Femur (tissue), 1 donor: ENCODE measurements at regions not wholly inside any gene's neighbourhood (a gene's known extent, or its start where the extent isn't known, plus 50 kb on each side); places are given as distances from the start of the nearest gene placed in this dataset.

Source experiments
- DNase-seq: peaks from one replicate; pipeline ENCODE4 v3.0.0-alpha.2; 2017

DNA sequence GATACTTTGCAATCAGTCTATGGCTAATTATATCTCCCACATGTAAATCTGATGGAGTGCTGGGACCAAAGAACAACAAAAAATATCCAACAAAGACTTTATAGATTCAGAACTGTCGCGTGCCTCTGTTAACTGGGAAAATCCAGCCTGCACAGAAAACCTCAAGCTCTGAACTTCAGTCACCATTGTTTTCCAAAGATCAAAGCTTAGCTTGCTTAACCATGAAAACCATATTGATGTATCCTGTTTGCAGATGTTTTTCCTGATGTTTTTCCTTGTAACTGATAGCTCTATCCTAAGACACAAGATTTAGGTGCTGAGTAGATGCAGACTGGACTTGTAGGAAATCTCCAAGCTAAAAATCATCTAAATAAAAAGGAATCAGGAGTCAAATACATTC lies 163.7 kb downstream of the GXYLT1 start:
- DNase-seq = no peak

DNA sequence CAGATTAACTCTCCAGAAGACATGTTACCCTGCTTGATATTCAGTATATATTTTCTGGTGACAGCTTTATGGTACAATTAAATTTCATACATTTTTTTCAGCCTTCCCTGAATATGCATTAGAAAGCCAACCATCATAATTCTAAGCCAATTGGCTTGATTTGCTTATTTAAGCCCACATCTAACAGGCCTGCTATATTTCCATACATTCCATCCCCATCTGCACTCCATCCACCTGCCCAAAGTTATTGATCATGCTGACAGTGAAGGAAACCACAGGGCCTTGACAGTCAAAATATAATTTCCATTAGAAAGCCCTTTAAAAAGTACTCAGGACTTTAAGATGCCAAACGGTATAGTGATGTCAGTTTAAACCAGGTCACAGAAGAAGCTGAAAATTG lies 164.3 kb downstream of the GXYLT1 start:
- DNase-seq = no peak

DNA sequence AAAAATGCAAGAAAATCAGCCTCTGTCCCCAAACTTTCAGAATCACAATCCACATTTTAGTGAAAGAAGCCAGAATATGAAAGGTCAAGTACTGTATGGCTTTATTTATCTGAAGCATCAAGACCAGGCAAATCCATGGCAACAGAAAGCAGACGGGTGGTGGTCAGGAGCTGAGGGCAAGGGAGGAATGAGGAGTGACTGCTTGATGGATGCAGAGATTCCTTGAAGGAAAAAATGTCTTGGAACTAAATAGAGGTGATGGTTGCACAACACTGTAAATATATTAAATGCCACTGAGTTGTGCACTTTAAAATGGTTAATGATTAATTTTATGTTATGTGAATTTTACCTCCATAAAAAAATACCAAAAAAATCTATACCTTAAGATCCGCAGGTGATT lies 165.1 kb downstream of the GXYLT1 start:
- no peak for DNase-seq

DNA sequence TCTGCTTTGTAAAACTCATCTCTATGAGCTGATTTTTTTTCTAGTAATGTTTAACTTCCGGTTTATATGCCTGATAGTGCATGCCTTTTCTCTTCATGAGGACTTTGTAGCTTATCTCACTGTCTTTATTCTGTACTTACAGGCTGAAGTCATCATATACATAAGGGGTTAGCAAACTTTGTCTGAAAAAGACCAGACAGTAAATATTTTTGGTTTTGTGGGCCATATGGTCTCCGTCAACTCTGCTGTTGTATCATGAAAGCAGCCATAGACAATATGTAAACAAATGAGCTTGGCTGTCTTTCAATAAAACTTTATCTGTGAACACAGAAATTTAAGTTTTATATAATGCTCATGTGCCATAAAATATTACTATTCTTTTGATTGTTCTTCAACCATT lies 172.1 kb downstream of the GXYLT1 start:
- DNase-seq = no peak

DNA sequence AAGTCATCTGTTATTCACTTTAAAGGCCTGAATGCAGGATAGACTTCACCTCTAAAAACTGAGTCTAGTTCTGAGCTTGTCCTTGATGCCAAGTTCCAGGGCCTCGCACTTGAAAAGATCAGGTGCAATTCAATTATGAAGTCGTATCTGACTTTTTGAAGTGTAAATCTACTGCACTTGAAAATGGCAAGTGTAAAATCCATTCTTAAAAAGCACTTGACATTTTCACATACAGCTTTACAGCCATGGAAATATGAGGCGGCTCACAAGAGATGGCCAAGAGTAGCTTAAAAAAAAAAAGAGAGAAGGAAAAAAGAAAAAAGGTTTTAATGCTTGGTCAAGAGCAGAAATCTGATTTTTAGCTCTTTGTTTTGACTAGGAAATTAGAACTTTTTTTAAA lies 172.5 kb downstream of the GXYLT1 start:
- no peak for DNase-seq

DNA sequence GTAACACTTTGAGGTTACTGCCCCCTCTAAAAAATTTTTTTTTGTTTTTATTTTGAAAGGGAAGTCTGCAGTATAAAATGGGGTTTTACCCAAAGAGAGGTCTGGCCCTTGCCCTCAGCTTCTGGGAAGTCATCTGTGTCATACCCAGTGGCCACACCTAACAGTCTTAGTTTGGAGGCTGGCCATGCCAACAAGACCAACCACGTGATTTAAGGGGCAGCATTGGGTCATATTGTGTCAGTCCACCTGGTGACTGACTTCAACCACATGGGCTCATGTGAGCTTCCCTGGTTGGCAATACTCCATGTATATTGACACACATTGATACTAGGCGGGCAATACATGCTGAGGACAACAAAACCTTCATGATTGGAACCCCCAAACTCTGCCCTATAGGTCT lies 173.9 kb downstream of the GXYLT1 start:
- DNase-seq = no peak

DNA sequence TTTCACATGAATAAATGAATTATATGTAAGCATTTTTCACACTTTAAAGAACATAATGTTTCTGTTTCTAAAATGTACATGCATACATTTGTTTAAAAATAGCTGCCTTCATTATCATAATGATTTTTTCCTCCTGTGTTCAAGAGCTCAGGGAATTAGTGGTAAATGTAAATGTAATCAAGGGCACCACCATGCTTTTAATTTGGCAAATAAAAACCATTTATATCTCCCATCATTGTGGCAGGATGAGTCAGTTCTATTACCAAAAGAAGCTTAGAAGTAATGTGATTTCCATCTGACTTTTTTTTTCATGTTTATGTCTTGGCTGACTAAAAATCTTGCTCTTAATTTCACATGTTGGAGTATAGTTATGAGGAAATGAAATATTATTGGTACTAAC lies 176.1 kb downstream of the GXYLT1 start:
- no peak for DNase-seq

DNA sequence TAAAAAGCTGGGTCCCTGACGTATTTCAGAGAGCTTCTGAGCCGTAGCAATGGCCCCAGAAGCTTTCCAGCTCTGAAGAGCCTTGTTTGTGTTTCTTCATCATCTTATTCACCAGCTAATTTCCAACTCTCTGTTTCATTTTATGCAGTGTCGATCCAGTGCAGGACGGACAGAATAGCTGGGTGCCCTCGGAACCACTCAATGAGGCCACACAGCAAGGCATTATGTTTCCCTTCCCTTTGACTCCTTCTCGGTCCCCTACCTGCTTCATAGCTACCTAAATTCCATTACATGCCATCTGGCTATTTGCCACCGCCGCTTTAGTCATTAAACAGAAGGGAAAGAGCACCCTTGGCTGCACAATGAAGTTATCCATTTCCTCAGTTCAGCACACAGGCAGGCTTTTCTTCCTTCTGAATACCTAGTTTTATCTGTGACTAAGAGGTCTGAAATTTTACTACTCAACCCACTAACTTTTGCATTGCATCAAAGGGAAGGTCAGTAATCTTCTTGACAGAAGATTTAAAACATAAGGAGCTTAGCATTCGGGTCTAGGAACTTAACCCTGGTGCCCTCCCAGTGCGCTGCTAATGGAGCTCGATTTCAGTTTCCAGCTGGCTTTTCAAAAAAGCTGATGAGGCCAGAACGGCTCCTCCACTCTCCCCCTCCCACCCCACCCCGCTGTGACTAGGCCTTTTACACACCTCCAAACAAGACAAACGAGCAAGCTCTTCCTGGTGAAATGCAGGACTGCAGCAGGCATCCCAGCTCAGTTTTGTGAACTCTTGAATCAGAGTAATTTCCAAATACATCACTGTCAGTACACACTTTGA lies 176.8 kb downstream of the GXYLT1 start:
- no peak for DNase-seq

DNA sequence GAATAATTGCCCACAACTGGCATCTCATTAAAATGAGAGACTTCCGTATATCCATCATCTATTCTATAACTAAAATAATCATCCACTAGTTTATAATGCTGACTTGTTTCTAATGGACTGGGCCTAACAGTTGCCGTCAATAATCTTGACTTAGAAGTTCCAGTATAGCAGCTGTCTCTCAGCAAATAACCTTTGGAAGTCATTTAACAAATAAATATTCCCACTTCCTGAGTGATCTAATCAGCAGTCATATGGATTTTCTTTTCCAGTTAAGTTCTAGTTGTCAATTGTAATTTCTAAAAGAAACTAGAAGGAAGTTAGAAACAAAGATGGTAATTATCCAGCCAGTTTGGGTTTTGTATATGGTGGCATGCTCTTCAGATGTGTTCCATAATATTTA lies 177.8 kb downstream of the GXYLT1 start:
- no peak for DNase-seq

DNA sequence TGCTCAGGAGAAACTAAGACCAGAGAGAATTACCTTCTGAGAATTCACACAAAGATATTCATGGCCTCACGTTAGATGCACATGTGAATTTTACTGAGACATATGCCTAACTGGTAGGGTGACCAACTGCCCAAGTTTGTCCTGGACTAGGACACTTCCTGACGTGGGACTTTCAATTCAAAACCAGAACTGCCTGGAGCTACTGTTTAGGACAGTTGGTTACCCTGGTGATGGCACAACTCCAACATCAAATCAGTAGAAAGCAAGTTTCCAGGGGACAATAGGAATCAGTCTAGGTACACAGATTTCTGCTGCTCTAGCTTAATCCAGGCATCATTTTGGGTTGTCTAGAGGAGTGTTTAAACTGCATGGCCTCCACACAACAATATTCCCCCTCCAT lies 178.7 kb downstream of the GXYLT1 start:
- DNase-seq = no peak

DNA sequence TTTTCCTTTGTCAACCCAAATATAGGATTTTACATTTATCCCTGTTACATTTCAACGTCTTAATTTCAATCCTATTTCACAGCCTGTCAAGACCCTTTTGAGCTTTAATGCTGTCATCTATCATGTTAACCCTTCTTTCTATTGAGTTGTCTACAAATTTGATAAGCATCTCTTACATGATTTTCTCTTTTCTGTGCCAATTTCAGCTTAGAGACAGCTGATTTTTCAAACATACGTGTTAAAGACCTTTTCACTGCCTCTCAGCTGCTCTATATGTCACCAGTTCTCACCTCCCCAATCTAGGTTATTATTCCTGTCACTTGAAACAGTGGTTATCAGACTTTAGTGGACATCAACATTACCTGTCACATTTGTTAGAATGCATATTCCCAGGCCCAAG lies 181.3 kb downstream of the GXYLT1 start:
- DNase-seq = no peak

DNA sequence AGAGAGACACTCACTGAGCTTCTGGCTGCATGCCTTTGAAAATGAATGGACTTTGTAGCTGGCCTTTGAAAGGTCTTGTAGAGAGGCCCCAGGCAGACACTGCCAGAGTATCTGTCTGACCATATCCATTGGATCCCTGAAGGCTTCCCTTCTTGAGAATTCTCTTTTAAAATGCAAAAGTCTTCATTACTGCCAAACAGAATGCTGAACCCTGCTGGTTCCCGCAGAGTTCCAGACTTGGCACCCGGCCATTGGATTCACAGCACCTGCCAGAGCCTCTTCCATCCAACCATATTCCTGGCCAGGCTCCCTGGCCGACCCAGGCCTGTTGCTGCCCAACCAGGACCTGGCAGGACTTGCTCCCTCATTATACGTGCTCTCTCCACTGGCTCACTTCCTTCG lies 182.5 kb downstream of the GXYLT1 start:
- peak; percentile 61 for DNase-seq

DNA sequence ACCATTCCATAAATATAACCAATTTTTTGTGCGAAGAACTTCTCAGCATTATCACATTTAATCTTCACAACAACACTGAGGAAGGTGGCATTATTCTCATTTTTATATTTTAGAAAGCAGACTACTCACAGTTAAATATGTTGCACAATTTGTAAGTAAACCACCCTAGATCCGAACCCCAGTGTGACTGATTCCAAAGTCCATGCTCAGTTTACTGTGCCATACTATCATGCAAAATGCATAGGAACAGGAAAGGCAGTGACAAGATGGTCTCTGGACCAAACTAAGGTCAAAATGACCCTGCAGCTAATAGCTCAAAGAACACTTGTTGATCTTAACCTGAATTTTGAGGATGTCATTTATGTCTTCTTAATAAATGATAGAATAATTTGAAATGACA lies 185.4 kb downstream of the GXYLT1 start:
- DNase-seq = no peak

DNA sequence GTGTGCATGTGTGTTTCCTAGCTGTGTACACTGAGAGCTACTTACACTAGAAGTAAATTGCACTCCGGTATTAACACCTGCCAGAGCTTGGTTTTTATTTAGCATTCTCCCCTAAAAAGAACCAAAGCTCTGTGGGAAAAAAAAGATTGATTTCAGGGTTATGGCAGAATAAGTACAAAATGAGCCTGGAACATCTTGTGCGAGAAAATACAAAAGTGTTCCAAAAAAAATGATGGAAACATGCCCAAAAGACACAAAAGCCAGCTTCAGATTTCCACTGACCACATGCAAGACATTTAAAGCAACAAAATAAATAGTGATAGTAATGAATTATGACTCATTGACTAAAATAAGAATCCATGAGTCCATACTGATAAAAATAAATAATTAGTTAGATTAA lies 188.3 kb downstream of the GXYLT1 start:
- no peak for DNase-seq

DNA sequence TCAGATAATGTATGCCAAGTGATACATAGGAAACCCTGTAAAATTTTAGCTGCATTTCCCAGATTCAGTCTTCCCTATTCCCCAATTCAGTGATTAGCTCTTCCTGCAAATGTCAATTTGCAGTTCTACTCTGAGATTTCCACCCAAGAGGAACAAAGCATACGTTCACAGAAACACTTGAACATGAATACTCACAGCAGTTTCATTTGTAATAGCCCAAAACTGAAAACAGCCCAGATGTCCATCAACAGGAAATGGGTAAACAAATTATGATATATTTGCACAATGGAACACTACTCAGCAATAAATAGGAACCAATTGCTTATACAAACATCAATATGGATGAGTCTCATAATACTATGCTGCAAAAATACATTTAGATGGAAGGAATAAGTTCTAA lies 194.2 kb downstream of the GXYLT1 start:
- DNase-seq = no peak

DNA sequence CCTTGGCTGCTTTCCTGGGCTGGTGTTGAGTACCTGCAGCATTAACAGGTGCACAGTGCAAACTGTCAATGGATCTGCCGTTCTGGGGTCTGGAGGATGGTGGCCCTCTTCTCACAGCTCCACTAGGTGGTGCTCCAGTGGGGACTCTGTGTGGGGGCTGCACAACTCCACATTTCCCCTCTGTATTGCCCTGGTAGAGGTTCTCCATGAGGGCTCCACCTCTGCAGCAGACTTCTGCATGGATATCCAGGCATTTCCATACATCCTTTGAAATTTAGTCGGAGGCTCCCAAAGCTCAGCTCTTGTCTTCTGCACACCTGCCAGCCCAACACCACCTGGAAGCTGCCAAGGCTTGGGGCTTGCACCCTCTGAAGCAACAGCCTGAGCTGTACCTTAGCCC lies 198.6 kb downstream of the GXYLT1 start:
- DNase-seq = no peak

DNA sequence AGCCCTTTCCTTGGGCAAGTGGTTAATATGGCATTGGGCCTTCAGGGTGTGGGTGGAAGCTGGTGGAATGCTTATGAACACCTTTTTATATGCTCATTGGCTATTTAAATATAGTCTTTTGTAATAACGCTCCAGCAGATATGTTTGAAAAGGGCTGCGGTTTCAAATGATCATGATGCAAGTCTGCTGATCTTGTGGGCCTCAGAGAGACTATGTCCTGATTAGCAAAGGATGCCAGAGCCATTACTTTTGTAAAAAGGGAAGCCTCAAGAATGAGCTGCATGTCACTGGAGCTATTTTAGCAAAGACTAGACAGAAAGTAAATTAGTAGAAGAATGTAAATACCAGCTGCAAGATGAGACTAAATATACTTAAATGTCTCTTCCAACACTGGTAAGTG lies 200.5 kb downstream of the GXYLT1 start:
- DNase-seq = no peak

DNA sequence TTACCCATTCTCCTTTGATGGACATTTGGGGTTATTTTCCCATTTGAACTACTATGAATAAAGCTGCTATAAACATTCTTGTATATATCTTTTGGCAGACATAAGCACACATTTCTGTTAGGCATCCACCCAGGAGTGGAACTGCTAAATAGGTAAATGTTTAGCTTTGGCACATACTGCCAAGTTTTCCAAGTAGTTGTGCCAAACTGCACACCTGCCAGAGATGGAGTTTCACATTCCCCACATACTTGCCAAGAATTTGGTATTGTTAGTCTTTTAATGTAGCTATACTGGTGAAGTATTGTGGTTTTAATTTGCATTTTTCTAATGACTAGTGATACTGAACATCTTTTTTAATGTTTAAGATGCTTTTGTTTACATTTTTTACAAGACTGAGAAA lies 201.0 kb downstream of the GXYLT1 start:
- DNase-seq = no peak

DNA sequence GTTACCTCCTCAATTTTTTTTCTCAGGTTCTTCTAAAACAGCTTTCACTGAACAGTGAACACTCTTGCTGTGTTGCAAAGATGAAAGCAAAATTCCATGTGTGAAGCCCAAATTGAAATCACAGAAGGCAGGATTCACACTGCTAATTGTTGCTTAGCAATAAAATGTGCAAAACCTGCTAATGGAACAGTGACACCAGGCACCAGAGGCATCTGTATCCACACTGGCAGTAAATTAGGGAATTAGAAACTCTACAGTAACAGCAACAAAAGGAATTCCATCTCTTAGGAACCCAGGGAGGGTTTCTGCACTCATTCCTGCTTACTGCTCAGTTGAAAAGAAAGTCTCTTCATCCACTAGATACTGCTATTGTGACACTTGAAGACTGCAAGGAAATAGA lies 202.3 kb downstream of the GXYLT1 start:
- DNase-seq = no peak

DNA sequence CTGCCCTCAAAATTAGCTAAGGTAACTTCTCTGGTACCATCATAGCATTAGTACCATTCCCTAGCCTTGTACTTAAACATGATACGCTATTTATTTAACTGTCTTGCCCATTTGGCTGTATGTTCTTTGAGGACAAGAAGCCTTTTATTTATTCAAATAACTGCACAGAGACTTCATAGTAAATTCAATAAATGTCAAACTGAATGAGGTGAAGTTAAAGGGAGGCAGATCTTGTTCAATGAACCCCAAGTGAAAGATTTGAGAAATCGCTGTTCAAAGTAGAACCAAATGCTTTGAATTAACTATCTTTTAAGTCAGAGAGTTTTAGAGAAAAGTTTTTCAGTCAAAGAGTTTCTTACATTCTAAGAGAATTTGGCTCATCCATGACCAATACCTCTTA lies 203.6 kb downstream of the GXYLT1 start:
- no peak for DNase-seq

DNA sequence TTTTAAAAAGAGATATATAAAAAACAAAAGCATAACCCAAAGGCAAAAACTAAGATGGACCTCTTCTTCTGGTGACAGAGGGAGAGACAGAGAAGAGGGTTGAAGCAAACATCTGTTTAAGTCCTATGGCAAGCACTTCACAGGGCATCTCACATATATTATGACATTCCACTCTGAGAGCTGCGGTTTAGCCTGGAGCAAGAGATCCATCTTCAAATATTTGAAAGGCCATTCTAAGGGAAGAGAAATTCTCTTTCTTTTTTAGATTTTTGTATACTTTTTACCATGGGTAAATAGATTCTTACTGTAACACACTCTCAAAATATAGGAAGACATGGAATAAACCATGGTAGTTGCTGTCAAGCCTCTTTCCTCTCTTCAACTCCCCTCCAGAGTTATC lies 204.1 kb downstream of the GXYLT1 start:
- DNase-seq = no peak

DNA sequence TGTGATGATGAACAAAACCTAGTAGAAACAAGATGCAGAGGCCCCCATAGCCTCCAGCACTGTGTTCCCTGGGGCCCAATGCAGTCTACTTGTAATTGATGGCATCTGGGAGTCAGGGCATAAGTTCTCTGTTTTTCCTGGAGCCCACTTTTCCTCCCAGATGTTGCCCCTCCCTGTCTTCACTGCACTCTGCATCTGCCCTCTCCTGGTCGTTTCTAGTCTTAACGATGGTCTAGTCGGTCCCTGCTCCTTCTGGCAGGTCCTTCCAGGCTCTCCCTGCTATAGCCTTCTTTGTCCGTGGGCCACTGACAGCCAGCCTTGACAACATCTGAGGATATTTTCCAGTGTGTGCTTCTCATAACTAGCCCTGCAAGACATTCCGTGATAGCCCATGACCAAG lies 208.3 kb downstream of the GXYLT1 start:
- no peak for DNase-seq

DNA sequence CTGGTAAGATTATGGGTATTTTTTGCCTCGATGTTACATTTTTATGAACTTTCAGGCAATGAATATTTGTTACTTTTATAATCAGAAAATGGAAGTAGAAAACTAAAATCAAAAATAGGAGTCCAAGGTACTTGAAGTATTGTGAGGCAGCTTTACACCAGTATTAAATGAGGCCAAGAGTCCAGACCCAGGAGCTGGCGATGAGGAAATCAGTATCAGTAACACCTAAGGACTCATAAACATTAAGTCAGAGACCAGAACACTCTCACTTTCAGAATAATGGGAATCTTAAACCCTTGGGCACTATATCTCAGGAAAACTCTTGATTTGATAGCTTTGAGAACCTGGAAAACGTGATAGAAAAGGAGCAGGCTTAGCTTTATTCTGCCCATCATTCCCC lies 208.8 kb downstream of the GXYLT1 start:
- no peak for DNase-seq

DNA sequence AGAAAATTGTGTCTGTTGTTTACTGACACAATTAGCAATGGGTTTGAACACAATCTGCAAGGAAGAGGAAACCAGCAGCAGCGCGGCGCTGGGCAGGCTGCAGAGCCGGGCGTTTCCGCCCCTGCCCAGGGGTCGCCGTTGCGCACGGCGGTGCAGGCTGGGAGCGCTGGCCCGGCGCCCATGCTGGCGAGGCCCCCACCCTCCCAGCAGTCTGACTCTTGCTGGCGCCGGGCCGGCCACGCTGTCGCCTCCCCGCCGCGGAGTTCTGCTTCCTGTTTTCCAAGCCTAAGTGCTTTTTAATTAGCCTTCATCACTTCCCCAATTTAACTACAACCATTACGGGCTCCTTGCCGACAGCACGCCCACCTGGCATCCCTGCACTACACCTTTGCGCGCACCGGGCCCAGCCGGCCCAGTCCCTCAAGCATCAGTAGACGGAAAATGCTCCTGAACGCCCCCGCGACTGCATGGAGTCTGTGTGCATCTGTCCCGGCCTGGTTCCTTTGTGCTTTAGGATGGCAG lies 212.1 kb downstream of the GXYLT1 start:
- DNase-seq = peak; percentile 77

DNA sequence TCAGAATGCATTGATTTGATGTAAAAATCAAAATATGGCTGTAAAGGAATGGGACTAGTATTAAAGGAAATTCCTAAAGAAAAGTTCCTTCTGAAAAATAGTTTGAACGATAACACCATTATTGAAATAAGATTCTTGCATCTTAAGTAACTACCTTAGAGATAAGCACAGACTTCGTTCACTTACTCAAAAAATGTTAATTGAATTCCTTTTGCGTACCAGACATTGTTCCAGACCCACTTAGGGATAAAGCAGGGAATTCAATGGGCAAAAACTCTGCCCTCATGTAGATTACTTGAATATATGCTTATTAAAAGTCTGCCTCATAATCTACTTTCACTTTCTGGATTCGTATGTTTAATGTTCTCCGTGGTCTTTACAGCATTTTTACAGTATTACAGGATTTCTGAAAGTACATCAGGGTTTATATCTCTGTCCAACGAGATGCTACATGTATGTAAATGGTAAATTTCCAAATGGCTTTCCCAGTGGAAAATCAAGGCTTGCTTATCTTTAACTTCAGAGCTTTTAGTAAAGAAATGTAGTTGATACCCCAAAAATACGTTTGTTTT lies 213.7 kb downstream of the GXYLT1 start:
- DNase-seq = no peak
